ENCODE measurements at regions not wholly inside any gene's neighbourhood (a gene's known extent, or its start where the extent isn't known, plus 50 kb on each side); places are given as distances from the start of the nearest gene placed in this dataset.

GRCh38 chr20:24138196-24138857, 149.7 kb upstream of the GGTLC1 start:
- DNase-seq (ENCODE audit: low spot score): no peak

GRCh38 chr20:24136659-24137246, 148.2 kb upstream of the GGTLC1 start:
- DNase-seq (ENCODE audit: low spot score): no peak

GRCh38 chr20:24135781-24136180, 147.2 kb upstream of the GGTLC1 start:
- DNase-seq (ENCODE audit: low spot score): no peak

DNA sequence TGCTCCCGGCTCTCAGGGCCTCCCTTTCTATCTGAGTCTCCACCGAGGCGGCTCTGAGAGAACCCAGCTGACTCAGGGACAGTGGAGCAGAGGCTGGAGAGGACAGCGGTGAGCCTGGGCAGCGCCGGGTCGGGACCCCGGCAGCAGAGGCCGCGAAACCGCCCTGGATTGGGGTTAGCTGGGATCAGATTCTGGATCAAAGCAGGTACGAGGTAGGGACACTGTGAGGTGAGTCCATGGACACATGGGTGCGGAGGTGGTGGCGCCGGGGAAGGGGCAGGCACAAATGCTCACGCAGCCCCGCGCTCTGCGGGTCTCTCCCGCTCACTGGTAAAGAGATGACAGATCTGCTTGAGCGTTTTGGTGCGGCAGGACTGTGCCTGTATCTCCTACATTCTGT, 146.4 kb upstream of the GGTLC1 start:
- DNase-seq (ENCODE audit: low spot score): no peak

GRCh38 chr20:24134284-24134683, 145.7 kb upstream of the GGTLC1 start:
- no peak for DNase-seq (ENCODE audit: low spot score)

DNA sequence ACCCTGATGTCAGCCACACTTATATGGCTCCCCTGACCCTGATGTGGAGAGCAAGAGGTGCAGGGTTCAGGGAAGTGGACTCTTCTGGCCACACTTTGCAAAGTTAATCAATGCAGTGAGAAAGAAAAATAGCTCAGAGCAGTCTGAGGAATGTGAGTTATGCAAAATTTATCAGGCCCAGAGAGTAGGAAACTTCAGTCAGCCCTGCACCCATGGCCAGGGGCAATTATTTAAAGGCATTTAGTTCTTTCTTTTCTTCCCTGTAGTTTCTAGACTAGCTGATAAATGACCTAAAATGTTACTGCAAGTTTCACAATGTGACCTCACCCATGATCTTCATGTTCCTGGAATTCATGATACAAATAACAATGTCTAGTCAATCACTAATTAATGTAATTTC, 143.7 kb upstream of the GGTLC1 start:
- no peak for DNase-seq (ENCODE audit: low spot score)

- DNase-seq (ENCODE audit: low spot score): no peak
These were observed 143.1 kb upstream of the GGTLC1 start for GRCh38 chr20:24131684-24132083.

- no peak for DNase-seq (ENCODE audit: low spot score)
These were observed 142.7 kb upstream of the GGTLC1 start for GRCh38 chr20:24131281-24131680.

DNA sequence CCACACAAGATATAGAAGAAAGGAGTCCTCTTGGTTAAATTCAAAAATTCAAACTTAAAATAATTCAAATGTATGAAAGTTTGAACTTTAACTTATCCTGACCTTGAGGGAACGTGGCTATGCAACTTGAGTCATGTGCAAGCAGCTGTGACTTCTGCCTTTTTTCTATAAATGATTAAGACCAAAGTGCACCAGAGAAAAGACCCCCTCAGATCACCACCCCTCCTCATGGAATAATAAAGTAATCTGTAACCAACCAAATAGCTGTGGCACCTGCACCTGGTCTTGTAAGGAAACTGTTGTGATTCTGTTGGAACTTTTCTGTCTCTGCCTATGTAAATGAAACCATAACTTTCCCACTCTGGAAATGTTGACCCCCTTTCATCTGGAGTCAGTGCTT, 141.1 kb upstream of the GGTLC1 start:
- DNase-seq (ENCODE audit: low spot score): no peak

GRCh38 chr20:24124951-24125650, 136.5 kb upstream of the GGTLC1 start:
- DNase-seq (ENCODE audit: low spot score): no peak

GRCh38 chr20:24124003-24124402, 135.4 kb upstream of the GGTLC1 start:
- DNase-seq (ENCODE audit: low spot score): no peak

- no peak for DNase-seq (ENCODE audit: low spot score)
These were observed 130.0 kb upstream of the GGTLC1 start for GRCh38 chr20:24118441-24119175.

GRCh38 chr20:24118034-24118433, 129.5 kb upstream of the GGTLC1 start:
- no peak for DNase-seq (ENCODE audit: low spot score)

GRCh38 chr20:24117383-24117782, 128.8 kb upstream of the GGTLC1 start:
- DNase-seq (ENCODE audit: low spot score): no peak

GRCh38 chr20:24116611-24117010, 128.0 kb upstream of the GGTLC1 start:
- DNase-seq (ENCODE audit: low spot score): no peak

DNA sequence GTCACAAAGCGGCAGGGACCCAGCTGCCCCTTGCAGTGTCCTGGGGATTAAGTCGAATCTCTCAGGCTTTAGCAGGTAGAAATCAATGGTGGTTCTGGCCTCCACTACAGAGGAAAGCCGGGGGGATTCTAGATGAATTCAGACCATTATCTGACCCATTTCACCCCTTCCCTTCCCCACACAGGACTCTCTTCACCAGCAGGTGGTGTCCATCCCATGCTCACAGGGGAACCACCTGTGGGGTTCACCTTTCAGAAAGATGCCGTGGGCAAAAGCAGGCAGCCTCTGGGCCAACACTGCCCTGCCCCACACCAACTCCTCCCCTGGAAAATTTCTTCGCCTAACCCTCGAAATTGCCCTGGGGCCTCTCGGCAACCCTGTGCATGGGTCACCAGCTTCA, 123.8 kb upstream of the GGTLC1 start:
- no peak for DNase-seq (ENCODE audit: low spot score)

GRCh38 chr20:24111858-24112257, 123.3 kb upstream of the GGTLC1 start:
- DNase-seq (ENCODE audit: low spot score): no peak

GRCh38 chr20:24109537-24109936, 121.0 kb upstream of the GGTLC1 start:
- DNase-seq (ENCODE audit: low spot score): no peak

- peak; percentile 20 for DNase-seq (ENCODE audit: low spot score)
These were observed 120.4 kb upstream of the GGTLC1 start for GRCh38 chr20:24109008-24109407.

GRCh38 chr20:24108581-24108980, 120.0 kb upstream of the GGTLC1 start:
- DNase-seq (ENCODE audit: low spot score): no peak

- DNase-seq (ENCODE audit: low spot score): no peak
These were observed 118.3 kb upstream of the GGTLC1 start for GRCh38 chr20:24106801-24107445.

GRCh38 chr20:24106150-24106800, 117.7 kb upstream of the GGTLC1 start:
- DNase-seq (ENCODE audit: low spot score): no peak

Measured in CD4-positive, alpha-beta T cell treated with Interleukin-6 at 100 ng/mL for 8 hours (primary cell).